Astrocyte of the cerebellum (primary cell): ENCODE measurements at regions not wholly inside any gene's neighbourhood (a gene's known extent, or its start where the extent isn't known, plus 50 kb on each side); places are given as distances from the start of the nearest gene placed in this dataset.

Experiments
- DNase-seq: peaks from one replicate; pipeline ENCODE4 v3.0.0-alpha.2; 2011; ENCODE audit warnings: low read depth
- H3K4me3 ChIP-seq: 2 replicates; pipeline ENCODE4 v1.5.1; 2011; ENCODE audit warnings: mild to moderate bottlenecking, low read depth, low read length, moderate library complexity
- in situ Hi-C: cut with HindIII; loops from 2 replicates; pipeline ENCODE4 v1.10.0; 2017; ENCODE audit warnings: low sequenced_read_pairs
- TF ChIP-seq, protein P1 (sequence below): IDR thresholded peaks from 2 replicates; pipeline ENCODE4 v1.5.1; 2012; ENCODE audit warnings: low read length, low read depth, moderate library complexity, mild to moderate bottlenecking; ENCODE audit errors: missing control alignments

DNA sequence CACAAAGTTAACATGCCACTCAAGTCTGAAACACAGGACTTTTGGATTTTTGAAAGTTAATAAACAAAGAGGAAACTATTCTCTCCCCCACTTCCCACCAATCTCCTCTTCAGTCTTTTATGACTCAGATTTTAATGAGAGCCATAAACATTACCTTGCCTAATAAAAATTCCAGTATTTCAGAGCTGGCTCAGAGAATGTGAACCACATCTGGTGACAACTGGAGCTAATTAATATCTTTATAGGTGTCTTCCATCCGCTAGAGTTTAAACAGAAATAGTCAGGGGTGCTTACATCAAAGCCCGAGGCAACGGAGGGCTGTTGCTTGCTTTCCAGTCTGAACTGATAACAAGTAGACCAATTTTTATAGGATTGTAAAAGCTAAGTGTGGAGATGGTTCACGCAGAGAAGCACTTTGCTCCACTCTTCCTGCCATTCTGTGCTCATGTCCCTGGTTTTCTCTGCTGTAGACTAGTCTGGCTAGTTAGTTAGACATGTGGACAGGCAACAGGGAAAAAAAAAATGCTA lies 363.6 kb downstream of the NR2F2 start:
- H3K4me3 ChIP-seq: no peak overlapping the region
- no peak for DNase-seq
- TF ChIP-seq, protein P1, sequence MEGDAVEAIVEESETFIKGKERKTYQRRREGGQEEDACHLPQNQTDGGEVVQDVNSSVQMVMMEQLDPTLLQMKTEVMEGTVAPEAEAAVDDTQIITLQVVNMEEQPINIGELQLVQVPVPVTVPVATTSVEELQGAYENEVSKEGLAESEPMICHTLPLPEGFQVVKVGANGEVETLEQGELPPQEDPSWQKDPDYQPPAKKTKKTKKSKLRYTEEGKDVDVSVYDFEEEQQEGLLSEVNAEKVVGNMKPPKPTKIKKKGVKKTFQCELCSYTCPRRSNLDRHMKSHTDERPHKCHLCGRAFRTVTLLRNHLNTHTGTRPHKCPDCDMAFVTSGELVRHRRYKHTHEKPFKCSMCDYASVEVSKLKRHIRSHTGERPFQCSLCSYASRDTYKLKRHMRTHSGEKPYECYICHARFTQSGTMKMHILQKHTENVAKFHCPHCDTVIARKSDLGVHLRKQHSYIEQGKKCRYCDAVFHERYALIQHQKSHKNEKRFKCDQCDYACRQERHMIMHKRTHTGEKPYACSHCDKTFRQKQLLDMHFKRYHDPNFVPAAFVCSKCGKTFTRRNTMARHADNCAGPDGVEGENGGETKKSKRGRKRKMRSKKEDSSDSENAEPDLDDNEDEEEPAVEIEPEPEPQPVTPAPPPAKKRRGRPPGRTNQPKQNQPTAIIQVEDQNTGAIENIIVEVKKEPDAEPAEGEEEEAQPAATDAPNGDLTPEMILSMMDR: no peak
- in situ Hi-C loops: no loop called here

DNA sequence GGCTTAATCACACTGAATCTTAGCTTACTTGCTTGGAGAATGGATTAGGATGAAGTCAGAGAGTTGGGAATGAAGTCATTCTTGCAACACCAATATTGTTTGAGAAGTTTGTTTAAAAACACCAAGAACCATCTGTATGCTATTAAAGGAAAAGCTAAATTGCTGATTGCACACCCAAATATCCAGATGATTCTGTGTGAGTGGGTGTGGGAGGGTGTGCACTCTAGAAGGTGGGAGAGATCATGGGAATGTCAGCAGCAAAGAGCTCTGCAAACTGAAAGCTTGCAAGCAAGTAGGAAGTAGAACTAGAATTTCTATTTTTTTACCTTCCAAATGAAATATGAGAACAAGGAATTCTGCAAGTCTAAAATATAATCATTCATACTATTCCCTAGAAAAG lies 364.9 kb downstream of the NR2F2 start:
- H3K4me3 ChIP-seq: no peak overlapping the region
- no peak for DNase-seq
- TF ChIP-seq, protein P1: no peak
- in situ Hi-C loops: no loop called here

DNA sequence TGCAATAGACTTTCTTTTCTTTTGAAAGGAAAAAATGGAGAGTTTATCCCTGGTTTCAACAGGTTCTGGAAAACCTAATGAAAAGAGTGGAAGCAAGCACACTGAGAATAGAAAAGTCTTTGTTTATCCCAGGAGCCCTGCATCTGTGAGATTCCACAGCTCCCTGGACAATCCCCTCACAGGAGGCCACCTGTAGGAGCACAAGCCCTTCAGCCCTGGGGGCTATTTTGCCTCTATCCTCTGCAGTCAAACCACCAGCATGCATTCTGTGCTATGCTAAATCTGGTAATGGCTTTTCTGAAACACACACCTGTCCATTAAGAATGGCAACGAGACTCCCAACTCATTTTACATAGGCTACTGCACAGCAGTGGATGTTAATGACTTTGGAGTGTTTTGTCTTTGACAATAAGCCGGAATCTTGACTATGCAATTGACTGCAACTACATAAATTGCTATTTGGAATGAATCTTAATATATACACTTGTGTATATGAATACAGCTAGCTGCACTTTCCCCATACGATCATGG lies 369.4 kb downstream of the NR2F2 start:
- TF ChIP-seq, protein P1: no peak
- in situ Hi-C loops: no loop called here
- H3K4me3 ChIP-seq: no peak overlapping the region
- no peak for DNase-seq

DNA sequence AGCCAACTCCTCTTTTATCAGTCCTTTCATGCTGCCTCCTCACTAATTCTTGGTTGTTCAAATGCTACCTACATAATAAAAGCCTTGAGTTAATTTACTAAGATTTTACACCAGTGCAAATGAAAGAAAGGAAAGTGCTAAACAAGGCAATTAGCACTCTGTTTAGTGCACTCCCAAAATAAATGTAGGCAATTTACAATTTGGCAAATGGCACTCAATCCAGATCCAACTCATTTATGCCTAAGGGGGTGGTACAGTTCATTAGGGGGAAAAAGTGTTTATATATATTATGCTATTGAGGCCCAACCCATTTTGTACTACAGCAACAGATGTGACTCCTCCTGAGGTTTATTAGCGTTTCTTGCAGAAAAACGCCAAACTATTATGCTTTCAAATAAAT lies 370.1 kb downstream of the NR2F2 start:
- in situ Hi-C loops: no loop called here
- TF ChIP-seq, protein P1: no peak
- DNase-seq: no peak
- no peak overlapping the region for H3K4me3 ChIP-seq

DNA sequence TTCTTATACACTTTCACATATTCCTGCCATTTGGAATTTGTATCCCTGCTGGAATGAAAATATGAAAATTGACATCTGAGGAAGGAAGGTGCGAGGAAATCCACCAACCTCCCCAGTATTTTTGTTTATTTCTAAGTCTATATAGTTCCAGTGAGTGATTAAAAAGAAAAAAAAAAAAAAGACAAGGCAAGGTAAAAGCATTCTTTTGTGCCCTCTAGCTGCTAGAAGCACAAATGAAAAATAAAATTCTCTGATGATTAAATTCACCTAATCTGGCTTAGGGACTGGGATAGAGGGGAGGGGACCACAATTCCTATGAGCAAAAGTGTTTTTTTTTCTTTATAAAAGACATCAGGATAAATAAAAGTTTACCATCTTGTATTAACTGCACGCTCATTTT lies 370.9 kb downstream of the NR2F2 start:
- DNase-seq: no peak
- no peak overlapping the region for H3K4me3 ChIP-seq
- in situ Hi-C loops: no loop called here
- TF ChIP-seq, protein P1: no peak

DNA sequence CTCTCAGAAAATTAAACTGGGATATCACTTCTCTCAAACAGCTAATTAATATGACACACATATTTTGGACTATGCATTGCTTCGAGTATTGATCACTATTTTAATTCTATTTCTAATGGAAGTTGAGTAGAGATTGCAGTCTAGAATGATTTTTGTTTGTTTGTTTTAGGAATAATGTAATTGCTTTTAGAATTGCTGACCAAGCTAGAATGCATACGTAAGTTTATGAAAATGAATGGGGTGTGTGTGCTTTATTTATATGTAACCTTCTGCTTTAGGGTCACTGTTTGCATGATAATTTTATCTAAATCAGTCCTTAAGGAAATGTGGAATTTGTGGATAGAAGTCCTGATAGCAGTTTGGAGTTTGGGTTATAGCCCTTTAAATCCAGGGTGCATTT lies 371.4 kb downstream of the NR2F2 start:
- no peak overlapping the region for H3K4me3 ChIP-seq
- TF ChIP-seq, protein P1: no peak
- in situ Hi-C loops: no loop called here
- no peak for DNase-seq
